ENCODE measurements at regions not wholly inside any gene's neighbourhood (a gene's known extent, or its start where the extent isn't known, plus 50 kb on each side); places are given as distances from the start of the nearest gene placed in this dataset.

DNA sequence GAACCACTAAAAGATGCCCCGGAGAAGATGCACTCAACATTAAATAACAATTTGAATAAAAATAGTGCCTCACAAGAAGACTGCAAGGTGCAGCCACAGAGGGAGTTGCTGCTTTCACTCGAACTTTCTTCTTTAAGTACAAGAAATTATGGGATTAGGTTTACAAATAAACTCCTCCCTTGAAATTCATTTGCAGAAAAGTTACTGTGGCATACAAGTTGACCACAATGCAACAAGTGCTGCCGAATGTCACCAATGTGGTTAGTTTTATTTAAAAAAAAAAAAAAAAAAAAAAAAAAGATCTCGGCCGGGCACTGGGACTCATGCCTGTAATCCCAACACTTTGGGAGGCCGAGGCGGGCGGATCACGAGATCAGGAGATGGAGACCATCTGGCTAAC is 76.8 kb upstream of the RAB4A start:
- Histone ChIP-seq H3K9me2 (ENCODE audit: insufficient read depth) (no peaks in the 10 kb centered on the region), H3K27ac (ENCODE audit: low read depth) (no peak overlapping the region), H3K4me2 (no peak overlapping the region), H3K27me3 (ENCODE audit: insufficient read depth) (no peaks in the 10 kb centered on the region), H3K36me3 (ENCODE audit: insufficient read depth) (no peaks in the 10 kb centered on the region), H3F3A (replicated peaks; ENCODE audit: low read depth) (no peaks in the 10 kb centered on the region), H3K4me3 (no peak overlapping the region), H2AFZ (no peak overlapping the region), H3K4me1 (ENCODE audit: insufficient read depth) (peaks cover 13% of the 10 kb centered on the region), H4K20me1 (replicated peaks; ENCODE audit: insufficient read depth) (no peaks in the 10 kb centered on the region), H3K79me2 (replicated peaks; ENCODE audit: insufficient read depth) (no peaks in the 10 kb centered on the region)
- Mint-ChIP-seq H3K36me3 (ENCODE audit: low read depth) (no peaks in the 10 kb centered on the region), H3K4me3 (no peak overlapping the region), H3K9me3 (no peaks in the 10 kb centered on the region), H3K27me3 (ENCODE audit: insufficient read depth, low read depth, poor library complexity) (peaks cover 10% of the 10 kb centered on the region), H3K4me1 (peaks cover 40% of the 10 kb centered on the region), H3K27ac (no peak overlapping the region)
- DNase-seq (ENCODE audit: low spot score) (no peak), ATAC-seq (no peak)
- TF ChIP-seq EZH2phosphoT487 (IDR thresholded peaks at IDR 0.05; ENCODE audit: unreplicated experiment) (no peak), EZH2 (IDR thresholded peaks at IDR 0.05; ENCODE audit: low read depth, unreplicated experiment) (no peak), NANOG (IDR thresholded peaks at IDR 0.05; ENCODE audit: borderline replicate concordance) (no peak), REST (IDR thresholded peaks at IDR 0.05; ENCODE audit: unreplicated experiment) (no peak)

GRCh38 chr1:229195246-229195645 is 75.7 kb upstream of the RAB4A start:
- H3F3A ChIP-seq (replicated peaks; ENCODE audit: low read depth), result no peaks in the 10 kb centered on the region
- no peaks in the 10 kb centered on the region for H4K20me1 ChIP-seq (replicated peaks; ENCODE audit: insufficient read depth)
- H3K4me1 ChIP-seq (ENCODE audit: insufficient read depth), result peaks cover 18% of the 10 kb centered on the region
- Mint-ChIP-seq H3K4me1 (peaks cover 40% of the 10 kb centered on the region), H3K36me3 (ENCODE audit: low read depth) (no peaks in the 10 kb centered on the region), H3K27ac (no peak overlapping the region), H3K4me3 (no peak overlapping the region), H3K27me3 (ENCODE audit: insufficient read depth, low read depth, poor library complexity) (peaks cover 12% of the 10 kb centered on the region), H3K9me3 (no peaks in the 10 kb centered on the region)
- DNase-seq (ENCODE audit: low spot score) (no peak), ATAC-seq (no peak)
- H2AFZ ChIP-seq, result no peak overlapping the region
- no peaks in the 10 kb centered on the region for H3K9me2 ChIP-seq (ENCODE audit: insufficient read depth)
- H3K4me2 ChIP-seq, result no peak overlapping the region
- H3K27ac ChIP-seq (ENCODE audit: low read depth), result no peak overlapping the region
- H3K79me2 ChIP-seq (replicated peaks; ENCODE audit: insufficient read depth), result no peaks in the 10 kb centered on the region
- no peaks in the 10 kb centered on the region for H3K27me3 ChIP-seq (ENCODE audit: insufficient read depth)
- no peak overlapping the region for H3K4me3 ChIP-seq
- no peaks in the 10 kb centered on the region for H3K36me3 ChIP-seq (ENCODE audit: insufficient read depth)
- no peak for TF ChIP-seq ZNF331 (CRISPR knock-in tag; IDR thresholded peaks at IDR 0.05; ENCODE audit: low read depth)
- TF ChIP-seq NANOG (IDR thresholded peaks at IDR 0.05; ENCODE audit: borderline replicate concordance), result no peak
- TF ChIP-seq CTCF (conservative IDR thresholded peaks at IDR 0.05; ENCODE audit: low read depth in 2 of 2), result no peak
- no peak for TF ChIP-seq EZH2phosphoT487 (IDR thresholded peaks at IDR 0.05; ENCODE audit: unreplicated experiment)
- TF ChIP-seq CREB1 (CRISPR knock-in tag; IDR thresholded peaks at IDR 0.05; ENCODE audit: low read depth), result no peak
- TF ChIP-seq REST (IDR thresholded peaks at IDR 0.05; ENCODE audit: unreplicated experiment), result no peak
- no peak for TF ChIP-seq ETS1 (IDR thresholded peaks at IDR 0.05)
- TF ChIP-seq POLR2AphosphoS5 (IDR thresholded peaks at IDR 0.05; ENCODE audit: low read depth), result no peak

Measured in GM23338 (cell line).